ENCODE measurements at regions not wholly inside any gene's neighbourhood (a gene's known extent, or its start where the extent isn't known, plus 50 kb on each side); places are given as distances from the start of the nearest gene placed in this dataset.
A peak's percentile ranks its signal among the peaks of the same experiment; 100 is the strongest.

GRCh38 chr10:131776496-131776895, 124.3 kb upstream of the PPP2R2D start:
- DNase-seq (ENCODE audit: low spot score), result no peak

DNA sequence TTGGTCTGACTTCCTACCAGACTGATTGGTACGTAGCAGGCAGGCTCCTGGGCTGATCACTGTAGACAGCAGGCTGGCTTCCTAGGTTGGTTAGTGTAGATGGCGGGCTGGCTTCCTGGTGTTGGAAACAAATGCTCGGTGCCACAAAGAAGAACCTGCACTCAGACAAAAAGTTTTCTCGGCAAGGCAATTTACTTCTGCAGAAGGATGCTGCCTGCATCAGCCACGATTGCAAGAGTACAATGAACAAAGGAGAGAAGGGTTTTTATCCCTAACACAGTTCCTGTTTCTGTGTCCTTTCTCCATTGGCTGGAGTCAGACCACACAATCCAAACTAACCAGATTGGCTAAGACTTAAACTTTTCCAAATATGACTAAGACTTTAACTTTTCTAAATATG, 123.6 kb upstream of the PPP2R2D start:
- no peak for DNase-seq (ENCODE audit: low spot score)

DNA sequence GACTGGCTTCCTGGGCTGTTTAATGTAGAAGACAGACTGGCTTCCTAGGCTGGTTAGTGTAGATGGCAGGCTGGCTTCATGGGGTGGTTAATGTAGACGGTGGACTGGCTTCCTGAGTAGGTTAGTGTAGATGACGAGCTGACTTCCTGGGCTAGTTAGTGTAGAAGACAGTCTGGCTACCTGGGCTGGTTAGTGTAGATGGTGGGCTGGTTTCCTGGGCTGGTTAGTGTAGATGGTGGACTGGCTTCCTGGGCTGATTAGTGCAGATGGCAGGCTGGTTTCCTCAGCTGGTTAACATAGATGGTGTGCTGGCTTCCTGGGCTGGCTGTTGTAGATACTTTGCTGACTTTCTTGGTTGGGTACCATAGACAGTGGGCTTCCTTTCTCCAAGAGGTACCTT, 122.9 kb upstream of the PPP2R2D start:
- no peak for DNase-seq (ENCODE audit: low spot score)

DNA sequence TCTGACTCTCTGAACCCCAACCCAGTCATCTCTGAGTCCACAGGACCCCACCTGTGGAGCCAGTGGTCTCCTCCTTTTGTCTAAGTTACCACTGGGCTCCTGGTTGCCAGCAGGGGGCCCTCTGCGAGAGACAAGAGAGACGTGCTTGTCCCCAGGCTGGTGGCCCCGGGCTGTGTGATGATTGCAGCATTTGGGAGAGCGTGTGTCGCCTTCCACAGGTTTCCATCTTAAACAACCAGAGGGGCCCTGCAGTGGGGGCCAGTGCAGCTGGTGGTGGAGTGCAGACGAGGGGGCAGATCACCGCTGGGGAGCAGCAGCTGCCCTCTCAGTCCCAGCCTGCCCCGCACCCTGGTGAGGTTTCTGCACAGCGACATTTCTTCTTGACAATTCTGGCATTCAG, 122.4 kb upstream of the PPP2R2D start:
- no peak for DNase-seq (ENCODE audit: low spot score)

DNA sequence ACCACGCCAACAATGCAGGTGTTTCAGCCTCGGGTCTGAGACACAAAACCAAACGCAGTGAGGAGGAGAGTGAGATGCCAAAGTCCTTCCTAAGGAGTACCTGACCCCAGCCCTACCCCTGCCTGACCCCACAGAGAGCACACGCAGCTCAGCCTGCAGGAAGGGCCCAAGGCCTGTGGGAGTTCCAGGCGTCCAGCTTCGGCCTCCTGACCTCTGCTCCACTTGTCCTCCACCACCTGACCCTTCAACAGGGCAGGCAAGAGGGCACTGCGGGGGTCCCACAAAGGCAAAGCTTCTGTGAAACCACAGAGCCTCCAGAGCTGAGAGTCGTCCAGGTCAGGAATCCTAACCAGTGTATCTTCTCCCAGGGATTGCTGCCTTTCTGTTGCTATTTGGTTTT, 122.0 kb upstream of the PPP2R2D start:
- DNase-seq (ENCODE audit: low spot score), result no peak

DNA sequence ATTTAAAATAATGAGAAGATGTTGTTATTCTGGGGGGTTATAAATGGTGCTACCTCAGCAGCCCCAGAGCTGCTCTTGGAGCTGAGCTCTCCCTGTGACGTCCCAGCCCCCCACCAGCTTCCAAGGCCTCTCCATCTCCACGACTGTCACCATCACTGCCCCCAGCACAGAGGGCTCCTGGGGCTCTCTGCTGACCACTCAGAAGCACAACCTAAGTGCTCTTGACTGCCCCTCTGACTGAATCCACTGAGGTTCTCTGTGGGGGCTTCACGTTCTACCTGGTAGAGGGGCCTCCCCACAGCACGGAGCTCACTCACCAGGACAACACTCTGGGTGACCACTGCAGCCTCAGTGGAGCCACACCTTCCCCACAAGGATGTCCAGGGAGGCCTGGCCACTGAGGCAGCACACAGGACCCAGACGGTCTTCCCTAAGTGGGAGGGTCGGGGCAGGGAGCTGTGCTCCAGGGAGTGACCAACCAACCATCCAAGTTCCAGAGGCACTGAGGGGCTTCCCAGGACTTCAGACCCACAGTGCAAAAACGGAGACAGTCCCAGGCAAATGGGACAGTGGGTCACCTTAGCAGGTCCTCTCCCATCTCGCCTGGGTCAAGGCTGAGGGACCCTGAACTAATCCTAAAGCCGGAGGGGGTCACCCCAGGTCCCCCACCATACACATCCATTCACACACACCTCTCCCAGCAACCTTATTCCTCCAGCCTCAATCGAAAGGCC, 121.0 kb upstream of the PPP2R2D start:
- no peak for DNase-seq (ENCODE audit: low spot score)

- DNase-seq (ENCODE audit: low spot score), result no peak
Measured at GRCh38 chr10:131781076-131781475, 119.7 kb upstream of the PPP2R2D start.

DNA sequence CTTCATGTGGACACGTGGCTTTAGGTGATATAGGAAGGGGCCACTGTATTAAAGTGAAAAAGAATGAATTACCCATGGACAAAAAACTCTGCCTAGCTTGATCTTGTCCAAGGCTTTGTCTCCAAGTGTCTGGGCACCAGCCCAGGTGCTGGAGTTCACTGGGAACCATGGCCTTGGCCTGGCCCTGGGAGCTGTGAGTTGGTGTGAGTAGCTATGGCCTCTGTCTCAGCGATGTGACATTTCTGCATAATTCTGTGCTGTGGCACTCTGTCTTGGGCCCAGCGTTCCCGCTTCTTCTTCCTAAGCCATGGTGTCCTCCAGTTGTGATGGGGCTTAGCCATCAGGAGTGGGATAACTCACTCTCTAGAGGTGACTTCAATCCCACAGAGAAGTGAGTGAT, 119.0 kb upstream of the PPP2R2D start:
- no peak for DNase-seq (ENCODE audit: low spot score)

DNA sequence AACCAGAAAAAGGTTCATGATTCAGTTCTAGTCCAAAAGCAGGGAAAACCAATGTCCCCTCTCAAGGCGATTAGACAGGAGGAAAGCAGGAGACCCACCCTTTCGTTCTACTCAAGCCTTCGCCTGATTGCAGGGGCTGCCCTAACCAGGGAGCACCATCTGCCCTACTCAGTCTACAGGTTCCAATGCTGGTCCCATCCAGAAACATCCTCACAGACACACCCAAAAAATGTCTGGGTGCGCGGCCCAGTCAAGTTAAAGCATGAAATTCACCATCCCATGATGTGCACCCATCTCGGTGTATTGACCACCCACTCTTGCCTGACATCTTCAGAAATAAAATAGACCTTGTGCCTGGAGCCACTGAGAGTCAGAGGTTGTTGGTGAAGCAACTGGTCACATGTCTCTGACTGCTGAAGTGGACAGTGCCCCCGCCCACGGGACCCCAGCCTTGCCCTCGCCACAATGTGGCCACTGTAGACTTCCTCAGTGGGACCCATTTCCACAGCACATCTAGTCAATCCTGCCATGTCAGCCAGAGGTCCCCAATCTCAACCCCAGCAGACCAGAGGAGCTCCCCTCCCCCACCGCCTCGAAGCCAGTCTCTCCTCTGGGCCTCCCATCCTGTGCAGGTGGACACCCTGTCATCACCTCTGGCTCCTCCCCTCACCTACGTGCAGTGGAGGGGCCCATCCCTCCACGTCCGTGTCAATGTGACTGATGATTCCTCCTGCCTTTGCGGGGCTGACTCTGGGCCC, 116.3 kb upstream of the PPP2R2D start:
- DNase-seq (ENCODE audit: low spot score), result no peak

- no peak for DNase-seq (ENCODE audit: low spot score)
Measured at GRCh38 chr10:131785121-131785460, 115.7 kb upstream of the PPP2R2D start.

- DNase-seq (ENCODE audit: low spot score), result peak; percentile 29
Measured at GRCh38 chr10:131786756-131787605, 113.8 kb upstream of the PPP2R2D start.

DNA sequence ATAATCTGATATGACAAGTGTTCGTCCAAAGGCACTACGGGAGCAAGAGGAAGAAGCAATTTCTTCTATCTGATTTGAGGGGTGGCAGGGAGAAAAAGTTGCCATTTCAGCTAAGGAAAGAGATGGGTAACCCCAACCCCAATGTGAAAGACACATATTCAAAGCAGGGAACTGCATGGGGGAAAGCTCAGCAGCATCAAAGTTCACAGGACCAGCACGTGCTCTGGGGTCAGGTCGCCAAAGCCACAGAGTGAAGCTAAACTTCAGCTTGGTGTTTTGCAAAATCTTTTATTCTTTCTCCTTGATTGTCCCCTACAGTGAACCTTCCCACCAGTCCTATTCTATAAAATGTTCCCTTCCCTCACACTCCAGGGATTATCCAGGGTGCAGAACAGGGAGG, 112.8 kb upstream of the PPP2R2D start:
- DNase-seq (ENCODE audit: low spot score), result no peak

- no peak for DNase-seq (ENCODE audit: low spot score)
Measured at GRCh38 chr10:131788386-131788785, 112.4 kb upstream of the PPP2R2D start.

DNA sequence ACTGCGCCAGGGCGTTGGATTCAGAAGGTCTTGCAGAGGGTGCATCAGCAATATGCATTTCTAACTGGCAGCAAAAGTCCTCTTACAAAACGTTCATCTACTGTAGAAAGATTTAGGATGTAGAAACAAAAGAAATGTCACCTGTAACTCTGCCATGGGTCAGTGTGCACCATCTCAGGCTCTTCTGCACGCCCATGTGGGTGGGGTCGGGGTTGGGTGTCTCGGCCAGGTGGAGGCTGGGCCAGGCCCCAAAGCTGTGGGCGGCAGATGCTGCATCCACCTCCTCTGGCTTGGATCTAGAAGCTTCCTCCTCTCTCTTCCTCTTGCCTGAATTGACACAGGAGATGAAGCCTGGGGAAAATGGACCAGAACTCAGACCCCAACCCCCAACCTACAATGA, 111.3 kb upstream of the PPP2R2D start:
- DNase-seq (ENCODE audit: low spot score), result no peak

DNA sequence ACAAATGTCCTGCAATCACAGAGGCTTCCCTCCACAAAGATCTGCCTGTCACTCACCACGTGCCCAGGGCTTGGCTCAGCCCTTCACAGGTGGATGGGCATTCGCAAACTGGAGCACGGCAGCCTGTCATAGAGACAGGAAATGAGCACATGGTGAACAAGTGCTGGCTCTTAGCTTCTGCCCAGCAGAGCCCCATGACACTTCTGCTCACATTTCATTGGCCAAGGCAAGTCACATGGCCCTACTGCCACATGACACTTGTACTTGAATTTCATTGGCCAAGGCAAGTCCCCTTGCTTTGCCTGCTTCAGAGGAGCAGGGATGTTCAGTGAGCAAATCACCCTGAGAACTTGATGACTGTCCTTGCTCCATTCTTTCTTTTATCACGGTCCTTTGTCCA, 110.8 kb upstream of the PPP2R2D start:
- no peak for DNase-seq (ENCODE audit: low spot score)

DNA sequence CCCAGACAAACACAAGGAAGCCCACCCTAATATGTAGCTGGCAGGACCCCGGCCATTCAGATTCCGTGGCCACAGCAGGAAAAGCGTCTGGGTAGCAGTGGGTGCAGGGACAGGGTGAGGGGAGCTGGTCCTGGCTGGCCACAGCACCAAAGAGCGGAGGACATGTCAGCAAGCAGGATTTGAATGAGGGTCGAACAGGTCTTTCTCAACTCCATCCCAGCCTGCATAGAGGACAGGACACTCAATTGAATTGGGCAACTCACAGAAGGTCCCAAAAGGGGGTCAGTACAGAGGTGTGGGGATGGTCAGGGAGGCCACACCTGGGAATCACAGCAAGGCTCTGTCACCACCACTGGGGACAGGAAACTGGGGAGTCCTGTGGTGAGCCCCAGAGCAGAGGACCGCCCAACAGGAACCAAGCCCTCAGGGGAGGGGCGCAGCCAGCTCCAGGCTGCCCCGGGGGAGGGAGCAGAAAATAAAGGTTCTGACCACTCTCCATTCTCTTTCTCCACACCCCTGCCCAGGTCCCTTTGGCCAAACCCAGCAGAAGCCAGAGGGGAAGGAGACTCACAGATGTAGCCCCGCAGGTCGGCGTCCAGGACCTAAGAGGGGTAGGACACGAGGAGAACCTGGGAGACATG, 108.7 kb upstream of the PPP2R2D start:
- no peak for DNase-seq (ENCODE audit: low spot score)

DNA sequence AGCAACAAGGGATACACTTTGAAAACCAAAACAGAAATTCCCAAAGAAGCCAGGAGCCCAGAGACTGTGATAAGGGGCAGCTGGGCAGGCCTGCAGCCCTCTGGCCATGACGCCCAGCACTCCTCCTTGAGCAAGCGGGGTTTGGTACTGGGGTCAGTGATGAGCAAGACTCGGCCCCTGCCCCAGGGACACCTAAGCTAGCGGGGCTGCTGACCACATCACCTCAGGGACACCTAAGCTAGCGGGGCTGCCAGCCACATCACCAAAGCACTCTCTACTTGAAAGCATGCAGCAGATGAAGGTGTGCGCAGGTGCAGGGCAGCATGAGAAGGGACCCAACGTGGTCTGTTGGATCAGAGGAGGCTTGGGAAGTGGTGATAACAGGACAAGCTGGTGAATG, 108.0 kb upstream of the PPP2R2D start:
- no peak for DNase-seq (ENCODE audit: low spot score)

DNA sequence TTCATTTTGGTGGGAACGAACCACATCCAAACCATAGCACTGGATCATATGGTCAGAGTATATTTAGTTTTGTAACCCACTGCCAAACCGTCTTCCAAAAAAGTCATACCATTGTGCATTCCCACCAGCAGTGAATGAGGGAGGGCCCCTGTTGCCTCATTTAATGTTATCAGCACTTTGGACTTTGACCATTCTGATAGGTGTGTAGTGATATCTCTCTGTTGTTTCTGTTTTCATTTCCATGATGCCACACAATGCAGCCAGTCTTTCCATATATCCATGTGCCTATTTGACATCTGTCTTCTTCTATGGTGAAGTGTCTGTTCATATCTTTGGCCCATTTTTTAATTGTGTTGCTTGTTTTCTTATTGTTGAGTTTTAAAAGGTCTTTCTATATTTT, 105.0 kb upstream of the PPP2R2D start:
- DNase-seq (ENCODE audit: low spot score), result no peak

DNA sequence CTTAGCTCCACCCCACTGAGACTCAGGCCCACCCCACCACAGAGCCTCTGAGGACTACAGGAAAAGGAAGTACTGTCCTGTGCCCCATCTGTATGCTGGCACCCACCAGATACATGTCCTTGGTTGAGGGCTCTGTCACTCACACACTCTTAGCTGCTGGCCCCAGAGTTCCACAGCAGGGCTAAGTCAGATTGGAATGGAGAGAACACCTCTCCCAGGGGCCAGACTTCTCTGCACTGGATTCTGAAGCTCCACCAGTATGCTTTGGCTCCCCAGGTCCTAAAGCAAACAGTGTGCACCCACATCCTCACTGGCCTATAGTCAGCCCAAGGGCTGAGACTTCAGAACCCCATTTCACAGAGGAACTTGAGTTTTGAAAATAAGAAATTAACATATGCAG, 103.2 kb upstream of the PPP2R2D start:
- DNase-seq (ENCODE audit: low spot score), result no peak

DNA sequence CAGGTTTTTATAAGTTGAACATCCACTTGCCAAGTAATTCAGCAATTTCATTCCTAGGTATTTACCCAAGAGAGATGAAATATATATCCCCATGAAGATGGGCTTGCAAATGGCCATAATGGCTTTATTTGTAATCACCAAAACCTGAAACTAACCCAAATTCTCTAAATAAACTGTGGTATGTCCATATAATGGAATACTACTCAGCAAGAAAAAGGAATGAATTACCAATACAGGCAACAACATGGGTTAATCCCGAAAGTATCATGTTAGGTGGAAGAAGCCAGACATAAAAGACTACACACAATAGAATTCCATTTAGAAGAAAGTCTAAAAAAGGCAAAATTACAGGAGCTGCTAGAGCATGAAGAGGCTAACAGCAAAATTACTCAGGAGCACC, 101.4 kb upstream of the PPP2R2D start:
- no peak for DNase-seq (ENCODE audit: low spot score)

DNA sequence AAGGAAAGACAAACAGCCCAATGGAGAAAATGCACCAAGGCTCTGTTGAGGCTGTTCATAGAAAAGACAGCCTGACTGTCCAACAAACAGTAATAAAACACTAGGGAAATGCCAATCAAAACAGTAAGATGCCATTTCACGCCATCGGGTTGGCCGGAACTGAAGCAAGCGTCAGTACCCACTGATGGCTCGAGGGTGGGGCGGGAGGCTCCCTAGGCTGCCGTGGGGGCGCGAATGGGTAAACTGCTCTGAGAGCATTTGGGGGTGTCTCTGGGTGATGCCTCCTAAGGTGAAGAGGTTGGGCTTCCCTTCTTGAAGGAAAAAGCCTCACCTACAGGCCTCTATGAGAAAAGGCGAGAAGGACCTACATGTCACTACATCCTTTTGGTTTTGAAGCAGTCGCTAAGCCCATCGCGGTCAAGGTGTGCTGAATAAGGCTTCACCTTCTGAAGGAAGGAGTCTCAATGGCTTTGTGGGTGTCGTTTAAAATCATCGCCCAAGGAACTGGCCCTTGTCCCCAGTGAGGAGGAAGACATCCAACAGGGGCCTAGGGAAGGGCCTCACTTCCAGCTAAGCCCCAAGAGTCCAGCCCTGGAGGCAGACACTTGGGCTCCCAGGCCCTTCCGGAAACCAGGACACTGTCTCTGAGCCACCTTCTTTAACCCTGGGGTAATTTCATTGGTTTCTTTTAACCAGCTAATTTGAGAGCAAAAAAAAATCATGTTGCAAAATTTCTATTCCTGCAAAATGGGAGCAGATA, 98.5 kb upstream of the PPP2R2D start:
- DNase-seq (ENCODE audit: low spot score), result no peak

- DNase-seq (ENCODE audit: low spot score), result no peak
Measured at GRCh38 chr10:131802996-131803395, 97.8 kb upstream of the PPP2R2D start.
